ENCODE measurements at regions not wholly inside any gene's neighbourhood (a gene's known extent, or its start where the extent isn't known, plus 50 kb on each side); places are given as distances from the start of the nearest gene placed in this dataset.

DNA sequence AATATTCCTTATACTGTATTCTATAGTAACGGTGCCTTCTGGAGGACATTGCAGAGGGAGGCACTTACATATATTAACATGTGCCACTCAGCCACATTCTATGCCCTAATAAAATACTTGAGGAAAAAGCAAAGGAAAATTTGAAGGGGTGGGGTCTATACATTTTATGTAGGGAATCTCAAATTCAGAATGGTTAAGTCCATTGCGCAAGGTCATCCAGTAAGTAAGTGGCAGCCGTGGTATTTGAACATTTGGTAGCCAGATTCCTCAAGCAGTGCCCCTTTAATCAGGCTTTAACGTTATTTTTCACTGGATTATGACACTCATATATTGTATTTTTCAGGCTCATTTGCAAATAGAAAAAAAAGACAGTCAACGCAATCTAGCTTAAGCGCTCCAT is 738.3 kb downstream of the DOK5 start:
- DNase-seq (ENCODE audit: extremely low spot score): no peak
- POLR2A ChIA-PET: no interaction called here
- TF ChIP-seq NFRKB (IDR thresholded peaks at IDR 0.05): no peak
- TF ChIP-seq CTBP1 (IDR thresholded peaks at IDR 0.05; ENCODE audit: borderline replicate concordance): no peak
- no peak for TF ChIP-seq FOXA1 (IDR thresholded peaks at IDR 0.05)
- TF ChIP-seq, protein P1, sequence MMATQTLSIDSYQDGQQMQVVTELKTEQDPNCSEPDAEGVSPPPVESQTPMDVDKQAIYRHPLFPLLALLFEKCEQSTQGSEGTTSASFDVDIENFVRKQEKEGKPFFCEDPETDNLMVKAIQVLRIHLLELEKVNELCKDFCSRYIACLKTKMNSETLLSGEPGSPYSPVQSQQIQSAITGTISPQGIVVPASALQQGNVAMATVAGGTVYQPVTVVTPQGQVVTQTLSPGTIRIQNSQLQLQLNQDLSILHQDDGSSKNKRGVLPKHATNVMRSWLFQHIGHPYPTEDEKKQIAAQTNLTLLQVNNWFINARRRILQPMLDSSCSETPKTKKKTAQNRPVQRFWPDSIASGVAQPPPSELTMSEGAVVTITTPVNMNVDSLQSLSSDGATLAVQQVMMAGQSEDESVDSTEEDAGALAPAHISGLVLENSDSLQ (IDR thresholded peaks at IDR 0.05): no peak
- TF ChIP-seq ZNF384 (IDR thresholded peaks at IDR 0.05): no peak
- CTCF ChIA-PET: no interaction called here

DNA sequence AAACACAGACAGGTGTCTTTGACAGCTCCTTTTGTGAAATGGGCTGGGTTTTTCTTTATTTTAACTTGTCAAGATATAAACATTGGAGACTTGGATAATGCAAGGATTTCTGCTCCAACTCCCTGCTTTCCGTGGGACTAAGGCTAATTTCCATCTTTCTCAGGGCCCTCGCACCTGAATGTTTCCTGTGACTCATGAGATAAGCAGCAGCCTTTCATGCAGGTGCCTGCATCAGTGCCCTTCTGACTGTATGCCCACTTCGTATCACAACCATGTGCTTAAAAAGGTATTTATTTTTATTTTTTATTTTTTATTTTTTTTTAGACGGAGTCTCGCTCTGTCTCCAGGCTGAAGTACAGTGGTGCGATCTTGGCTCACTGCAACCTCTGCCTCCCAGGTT is 736.1 kb downstream of the DOK5 start:
- ChIA-PET CTCF (no interaction called here), POLR2A (no interaction called here)
- TF ChIP-seq ELF4 (IDR thresholded peaks at IDR 0.05) (no peak), HDGF (IDR thresholded peaks at IDR 0.05; ENCODE audit: borderline replicate concordance) (no peak), TARDBP (IDR thresholded peaks at IDR 0.05) (no peak), L3MBTL2 (conservative IDR thresholded peaks at IDR 0.05) (no peak), ZNF384 (IDR thresholded peaks at IDR 0.05) (no peak), BHLHE40 (IDR thresholded peaks at IDR 0.05; ENCODE audit: borderline replicate concordance) (no peak), FOXM1 (IDR thresholded peaks at IDR 0.05; ENCODE audit: borderline replicate concordance) (no peak), FOXA1 (IDR thresholded peaks at IDR 0.05) (no peak), SUZ12 (IDR thresholded peaks at IDR 0.05) (no peak), LEF1 (IDR thresholded peaks at IDR 0.05; ENCODE audit: borderline replicate concordance) (no peak), ARNT (IDR thresholded peaks at IDR 0.05) (no peak), NFRKB (IDR thresholded peaks at IDR 0.05) (no peak), CTBP1 (IDR thresholded peaks at IDR 0.05; ENCODE audit: borderline replicate concordance) (no peak), SP1 (IDR thresholded peaks at IDR 0.05) (no peak), FOXK2 (IDR thresholded peaks at IDR 0.05) (no peak)
- TF ChIP-seq, protein P1 (IDR thresholded peaks at IDR 0.05): no peak
- DNase-seq (ENCODE audit: extremely low spot score): no peak

DNA sequence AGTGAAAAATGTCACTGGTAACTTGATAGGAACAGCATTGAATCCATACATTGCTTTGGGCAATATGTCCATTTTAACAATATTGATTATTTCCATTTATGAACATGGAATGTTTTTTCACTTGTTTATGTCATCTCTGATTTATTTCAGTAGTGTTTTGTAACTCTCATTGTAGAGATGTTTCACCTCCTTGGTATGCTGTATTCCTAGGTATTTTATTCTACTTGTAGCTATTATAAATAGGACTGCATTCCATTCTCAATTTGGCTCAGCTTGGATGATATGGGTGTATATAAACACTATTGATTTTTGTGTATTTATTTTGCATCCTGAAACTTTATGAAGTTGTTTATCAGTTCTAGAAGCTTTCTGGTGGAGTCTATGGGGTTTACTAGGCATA is 730.3 kb downstream of the DOK5 start:
- ChIA-PET POLR2A (no interaction called here), CTCF (no interaction called here)
- DNase-seq (ENCODE audit: extremely low spot score): no peak
- TF ChIP-seq LEF1 (IDR thresholded peaks at IDR 0.05; ENCODE audit: borderline replicate concordance) (no peak), FOXK2 (IDR thresholded peaks at IDR 0.05) (no peak)
- TF ChIP-seq, protein P1 (IDR thresholded peaks at IDR 0.05): no peak

DNA sequence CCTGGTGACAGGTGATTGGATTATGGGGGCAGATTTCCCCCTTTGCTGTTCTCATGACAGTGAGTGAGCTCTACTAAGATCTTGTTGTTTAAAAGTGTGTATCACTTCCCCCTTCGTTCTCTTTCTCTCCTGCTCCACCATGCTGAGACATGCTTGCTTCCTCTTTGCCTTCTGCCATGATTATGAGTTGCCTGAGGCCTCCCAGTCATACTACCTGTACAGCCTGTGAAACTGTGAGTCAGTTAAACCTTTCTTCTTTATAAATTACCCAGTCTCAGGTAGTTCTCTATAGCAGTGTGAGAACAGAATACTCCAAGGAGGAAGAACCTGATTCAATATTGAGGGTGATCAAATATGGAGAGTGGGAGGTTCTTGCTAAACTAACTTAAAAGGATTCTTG is 724.9 kb downstream of the DOK5 start:
- DNase-seq (ENCODE audit: extremely low spot score): no peak
- TF ChIP-seq ARNT (IDR thresholded peaks at IDR 0.05): no peak
- TF ChIP-seq LEF1 (IDR thresholded peaks at IDR 0.05; ENCODE audit: borderline replicate concordance): no peak
- TF ChIP-seq TARDBP (IDR thresholded peaks at IDR 0.05): no peak
- no peak for TF ChIP-seq BHLHE40 (IDR thresholded peaks at IDR 0.05; ENCODE audit: borderline replicate concordance)
- no peak for TF ChIP-seq L3MBTL2 (conservative IDR thresholded peaks at IDR 0.05)
- TF ChIP-seq FOXM1 (IDR thresholded peaks at IDR 0.05; ENCODE audit: borderline replicate concordance): no peak
- TF ChIP-seq ZNF384 (IDR thresholded peaks at IDR 0.05): no peak
- TF ChIP-seq HDGF (IDR thresholded peaks at IDR 0.05; ENCODE audit: borderline replicate concordance): no peak
- no peak for TF ChIP-seq SP1 (IDR thresholded peaks at IDR 0.05)
- no peak for TF ChIP-seq NFRKB (IDR thresholded peaks at IDR 0.05)
- no peak for TF ChIP-seq ELF4 (IDR thresholded peaks at IDR 0.05)
- TF ChIP-seq, protein P1 (IDR thresholded peaks at IDR 0.05): no peak
- no peak for TF ChIP-seq CTBP1 (IDR thresholded peaks at IDR 0.05; ENCODE audit: borderline replicate concordance)
- TF ChIP-seq FOXA1 (IDR thresholded peaks at IDR 0.05): no peak
- TF ChIP-seq FOXK2 (IDR thresholded peaks at IDR 0.05): no peak
- no peak for TF ChIP-seq SUZ12 (IDR thresholded peaks at IDR 0.05)
- ChIA-PET POLR2A (no interaction called here), CTCF (no interaction called here)

DNA sequence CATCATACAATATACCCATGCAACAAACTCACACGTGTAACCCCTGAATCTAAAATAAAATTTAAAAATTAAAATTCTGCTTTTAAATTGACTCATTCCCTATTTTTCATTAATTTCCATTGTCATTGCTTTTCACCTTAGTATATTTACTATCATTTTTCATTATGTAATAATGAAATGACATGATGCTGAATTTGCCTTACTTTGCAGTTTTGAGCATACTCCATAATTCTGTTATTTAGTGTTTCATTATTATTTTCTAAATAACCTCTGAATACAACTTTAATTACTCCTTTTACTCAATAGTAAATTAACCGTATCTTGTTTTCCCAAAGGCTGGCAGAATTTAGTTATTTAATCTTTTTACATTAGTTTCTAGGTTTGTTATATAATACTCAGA is 719.6 kb downstream of the DOK5 start:
- ChIA-PET POLR2A (no interaction called here), CTCF (no interaction called here)
- TF ChIP-seq ELF4 (IDR thresholded peaks at IDR 0.05) (no peak), NFRKB (IDR thresholded peaks at IDR 0.05) (no peak), FOXK2 (IDR thresholded peaks at IDR 0.05) (no peak), ZNF384 (IDR thresholded peaks at IDR 0.05) (no peak), BHLHE40 (IDR thresholded peaks at IDR 0.05; ENCODE audit: borderline replicate concordance) (no peak)
- TF ChIP-seq, protein P1 (IDR thresholded peaks at IDR 0.05): no peak
- DNase-seq (ENCODE audit: extremely low spot score): no peak

DNA sequence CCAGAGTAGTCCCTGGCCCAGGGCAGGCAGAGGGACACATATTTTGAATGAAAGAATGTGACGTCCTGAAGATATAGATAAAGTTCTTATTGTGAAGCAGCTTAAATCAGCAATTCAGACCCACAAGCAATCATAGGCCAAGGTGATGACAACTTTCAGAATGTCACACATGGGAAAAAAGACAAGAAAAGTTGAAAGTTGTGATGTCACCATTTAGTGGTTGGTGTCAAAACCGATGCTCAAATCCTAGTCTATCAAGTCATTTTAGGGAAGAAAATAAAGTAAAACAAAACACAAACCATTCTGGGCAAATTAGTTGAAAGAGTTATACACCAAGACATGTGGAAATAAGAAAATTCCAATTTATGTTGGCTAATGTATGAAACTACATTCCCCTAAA is 710.8 kb downstream of the DOK5 start:
- ChIA-PET POLR2A (no interaction called here), CTCF (no interaction called here)

More for the DNA sequence above, 710.8 kb downstream of the DOK5 start:
- no peak for DNase-seq (ENCODE audit: extremely low spot score)
- TF ChIP-seq L3MBTL2 (conservative IDR thresholded peaks at IDR 0.05) (no peak), HDGF (IDR thresholded peaks at IDR 0.05; ENCODE audit: borderline replicate concordance) (no peak), FOXA1 (IDR thresholded peaks at IDR 0.05) (no peak), NFRKB (IDR thresholded peaks at IDR 0.05) (no peak), CTBP1 (IDR thresholded peaks at IDR 0.05; ENCODE audit: borderline replicate concordance) (no peak), ZNF384 (IDR thresholded peaks at IDR 0.05) (no peak), TARDBP (IDR thresholded peaks at IDR 0.05) (no peak), ARNT (IDR thresholded peaks at IDR 0.05) (no peak)
- TF ChIP-seq, protein P1 (IDR thresholded peaks at IDR 0.05): no peak
